ENCODE measurements at regions not wholly inside any gene's neighbourhood (a gene's known extent, or its start where the extent isn't known, plus 50 kb on each side); places are given as distances from the start of the nearest gene placed in this dataset.
"Not testable (repeated sequence)": the region's sequence is repeated elsewhere in the genome, so short reads cannot be mapped to it uniquely, and the experiment has no call there.

GRCh38 chr12:84406720-84407119 lies 505.9 kb downstream of the SLC6A15 start:
- TF ChIP-seq CTCF, POLR2A, EP300, POLR2AphosphoS5 (IDR thresholded peaks at IDR 0.05): not testable (repeated sequence)
